ENCODE measurements at regions not wholly inside any gene's neighbourhood (a gene's known extent, or its start where the extent isn't known, plus 50 kb on each side); places are given as distances from the start of the nearest gene placed in this dataset.

DNA sequence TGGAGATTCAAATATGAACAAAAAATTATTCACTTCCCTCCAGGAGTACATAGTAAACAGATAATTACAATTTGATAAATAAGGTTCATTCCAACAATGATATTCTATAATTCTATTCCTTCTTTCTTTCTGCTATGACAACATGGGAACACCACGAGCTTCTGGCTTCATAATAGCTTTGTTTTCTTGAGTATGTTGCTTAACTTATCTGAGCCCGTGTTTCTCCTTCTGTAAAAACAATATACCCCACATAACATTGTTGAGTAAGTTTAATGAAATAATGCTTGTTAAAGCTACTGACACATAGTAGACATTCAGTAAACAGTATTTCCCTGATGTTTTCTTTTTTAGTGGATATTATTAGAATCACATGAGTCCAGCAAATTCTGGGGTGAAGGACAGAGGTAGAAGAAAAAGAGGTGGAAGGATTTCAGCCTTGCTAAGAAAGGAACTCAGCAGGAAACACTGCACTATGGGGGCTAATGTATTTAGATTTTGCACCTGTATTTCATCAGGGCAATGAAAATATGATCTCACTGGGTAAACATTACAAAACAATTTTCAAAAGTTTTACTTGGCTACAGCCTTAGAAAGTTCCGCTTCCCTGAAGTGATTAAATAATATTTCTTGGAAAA lies 430.8 kb upstream of the C1orf87 start:
- no peak overlapping the region for H3K14ac ChIP-seq (ENCODE audit: insufficient read length)
- H3K18ac ChIP-seq (ENCODE audit: extremely low read depth, low read length): no peak overlapping the region
- WGBS, 2 experiments (ENCODE audit: extremely low coverage in 1 of 2, insufficient coverage in 1 of 2, insufficient read length in 1 of 2, insufficient replicate concordance in 2 of 2, low coverage in 1 of 2, low lambda C conversion rate in 2 of 2, missing lambda C conversion rate in 1 of 2): 85% methylated on average over 3 of the region's 3 CpGs; no CpG with 5 or more reads in 1 of the 2 experiments
- no peak overlapping the region for H2BK20ac ChIP-seq (ENCODE audit: low read length)
- no peak overlapping the region for H2BK12ac ChIP-seq (ENCODE audit: low read depth, low read length)
- no peak overlapping the region for H3K23ac ChIP-seq (ENCODE audit: insufficient read length)
- no peaks in the 10 kb centered on the region for H3K27me3 ChIP-seq (replicated peaks in 1 of 4; ENCODE audit: control insufficient read depth in 3 of 4, extremely low read depth in 1 of 4, insufficient read depth in 3 of 4, low read length in 3 of 4)
- no peak overlapping the region for H3K56ac ChIP-seq (replicated peaks; ENCODE audit: insufficient read length, low read depth, low read length)
- no peak overlapping the region for H3K9ac ChIP-seq (replicated peaks in 1 of 4; ENCODE audit: extremely low read depth in 1 of 4, low read depth in 3 of 4, low read length in 3 of 4)
- peaks cover 2% of the 10 kb centered on the region; the same call in 1 of the 2 replicates for H3K23me2 ChIP-seq (ENCODE audit: low read depth, low read length)
- no peak overlapping the region for H2AFZ ChIP-seq (ENCODE audit: low read length)
- H3K4me1 ChIP-seq (replicated peaks in 1 of 4; ENCODE audit: control insufficient read depth in 3 of 4, insufficient read depth in 4 of 4, low read length in 3 of 4): 0 out of 7 replicates have a peak, but pooled peaks cover 0 to 2% (median 0%) of the 10 kb centered on the region in 4 experiments
- H3K36me3 ChIP-seq (ENCODE audit: control insufficient read depth in 2 of 4, insufficient read depth in 4 of 4, low read length in 3 of 4): no peaks in the 10 kb centered on the region
- CTCF ChIA-PET (ENCODE audit: partially characterized antibody): interaction anchor here (1.2 to 1.3 kb wide), 2 partner anchors 78 to 223 kb away, joined by 4 read pairs; no protein-coding TSS in a partner anchor
- POLR2A ChIA-PET (ENCODE audit: partially characterized antibody): no interaction called here
- no peak for TF ChIP-seq JUN (IDR thresholded peaks at IDR 0.05; ENCODE audit: low read depth, low read length)
- TF ChIP-seq TCF12 (IDR thresholded peaks at IDR 0.05; ENCODE audit: low read depth, low read length): no peak
- no peak for TF ChIP-seq SRF (IDR thresholded peaks at IDR 0.05; ENCODE audit: low read depth, low read length)
- no peak for TF ChIP-seq CBX5 (IDR thresholded peaks at IDR 0.05; ENCODE audit: low read depth, low read length)
- TF ChIP-seq JUND (IDR thresholded peaks at IDR 0.05; ENCODE audit: low read length): no peak
- TF ChIP-seq FOSL1 (IDR thresholded peaks at IDR 0.05; ENCODE audit: insufficient read depth, low read depth, low read length): no peak
- no peak for TF ChIP-seq SP4 (IDR thresholded peaks at IDR 0.05; ENCODE audit: low read length)
- no peak for TF ChIP-seq SIX5 (IDR thresholded peaks at IDR 0.05; ENCODE audit: low read depth, low read length)
- no peaks in the 10 kb centered on the region for H3K79me2 ChIP-seq (ENCODE audit: control insufficient read depth in 1 of 2, insufficient read depth in 2 of 2, low read length in 2 of 2)
- H3K4me3 ChIP-seq (ENCODE audit: extremely low read depth in 1 of 4, insufficient read depth in 2 of 4, low read depth in 3 of 4, low read length in 4 of 4): no peak overlapping the region
- H2BK5ac ChIP-seq (ENCODE audit: low read depth, low read length): no peak overlapping the region
- no peak for FAIRE-seq
- no peak overlapping the region for H3K4me2 ChIP-seq (ENCODE audit: insufficient read depth in 1 of 2, low read depth in 2 of 2, low read length in 2 of 2)
- H4K91ac ChIP-seq (replicated peaks; ENCODE audit: insufficient read length, low read length): no peak overlapping the region
- H4K20me1 ChIP-seq (replicated peaks in 1 of 2; ENCODE audit: control insufficient read depth in 1 of 2, insufficient read depth in 2 of 2, low read length in 2 of 2): no peaks in the 10 kb centered on the region
- no peak for DNase-seq (ENCODE audit: low read depth in 1 of 2, low spot score in 2 of 2)
- no peaks in the 10 kb centered on the region for H3K79me1 ChIP-seq (ENCODE audit: low read depth, low read length)
- H2BK120ac ChIP-seq (replicated peaks; ENCODE audit: low read depth, low read length): no peak overlapping the region
- no peaks in the 10 kb centered on the region for H3K9me3 ChIP-seq (ENCODE audit: insufficient read depth in 2 of 2, low read depth in 1 of 2, low read length in 1 of 2)
- H2BK15ac ChIP-seq (ENCODE audit: low read length): no peak overlapping the region
- H3K27ac ChIP-seq (ENCODE audit: low read depth, low read length): no peak overlapping the region
- H3K4ac ChIP-seq (replicated peaks; ENCODE audit: insufficient read length, low read depth, low read length): no peak overlapping the region
- no peak overlapping the region for H4K8ac ChIP-seq (ENCODE audit: extremely low read depth, insufficient read depth, low read length)
- H4K5ac ChIP-seq (ENCODE audit: insufficient read length, low read depth, low read length): no peak overlapping the region
- H2AK5ac ChIP-seq (ENCODE audit: low read depth, low read length): no peak overlapping the region
